MCF 10A (cell line): ENCODE measurements at regions not wholly inside any gene's neighbourhood (a gene's known extent, or its start where the extent isn't known, plus 50 kb on each side); places are given as distances from the start of the nearest gene placed in this dataset.

Source experiments
- BruUV-seq: library from RNA; stranded (reverse); fragments of 400-500 nt; replicated peaks from 2 replicates; lab custom pipeline; 2021; lab: Mats Ljungman, UMichigan
- CTCF ChIA-PET: fragments of 300-600 bp; sonication (Branson Sonifier 250); formaldehyde crosslinking; extraction: SDS; loops from one replicate; lab custom pipeline; 2021; ENCODE audit warnings: antibody characterized with exemption, inconsistent platforms; lab: Yijun Ruan, JAX
- POLR2A ChIA-PET: fragments of 300-600, 350-650 bp; sonication (Branson Sonifier 250); formaldehyde crosslinking; extraction: SDS; loops from one replicate; lab custom pipeline; 2020; ENCODE audit warnings: antibody characterized with exemption, inconsistent platforms; lab: Yijun Ruan, JAX
- DNase-seq: peaks from one replicate; pipeline ENCODE4 v3.0.0-alpha.2; 2018; ENCODE audit not compliant: unreplicated experiment
- H3K27ac Mint-ChIP-seq: one replicate; pipeline ENCODE4 v1.8.0; 2022; ENCODE audit warnings: mild to moderate bottlenecking, low read depth, mixed read lengths; ENCODE audit not compliant: unreplicated experiment
- H3K27me3 Mint-ChIP-seq: one replicate; pipeline ENCODE4 v1.8.0; 2022; ENCODE audit warnings: mixed read lengths; ENCODE audit not compliant: insufficient read depth, unreplicated experiment
- H3K36me3 Mint-ChIP-seq: one replicate; pipeline ENCODE4 v1.8.0; 2022; ENCODE audit warnings: mild to moderate bottlenecking, moderate library complexity, mixed read lengths; ENCODE audit not compliant: insufficient read depth, unreplicated experiment
- H3K4me1 Mint-ChIP-seq: one replicate; pipeline ENCODE4 v1.8.0; 2022; ENCODE audit warnings: mixed read lengths; ENCODE audit not compliant: insufficient read depth, unreplicated experiment
- H3K4me3 Mint-ChIP-seq: one replicate; pipeline ENCODE4 v1.8.0; 2022; ENCODE audit warnings: mild to moderate bottlenecking, moderate library complexity, mixed read lengths; ENCODE audit not compliant: unreplicated experiment
- H3K9me3 Mint-ChIP-seq: one replicate; pipeline ENCODE4 v1.8.0; 2022; ENCODE audit warnings: mixed read lengths; ENCODE audit not compliant: unreplicated experiment
- CTCF ChIP-seq: fragments of 200-600 bp; IDR thresholded peaks from one replicate; pipeline ENCODE4 v1.8.0; 2022; ENCODE audit warnings: antibody characterized with exemption, mild to moderate bottlenecking; ENCODE audit not compliant: unreplicated experiment
- intact Hi-C: fragments of 100-400 bp; cut with micrococcal nuclease; formaldehyde crosslinking; loops from 2 replicates; pipeline ENCODE4 v1.14.1; 2022

GRCh38 chr5:58382131-58382534 is 77.8 kb downstream of the PLK2 start:
- Mint-ChIP-seq H3K4me3 (no peak overlapping the region), H3K9me3 (no peaks in the 10 kb centered on the region), H3K4me1 (no peaks in the 10 kb centered on the region), H3K27ac (no peak overlapping the region), H3K36me3 (no peaks in the 10 kb centered on the region), H3K27me3 (no peaks in the 10 kb centered on the region)
- TF ChIP-seq CTCF = no peak
- DNase-seq = no peak
- intact Hi-C loops = no loop called here
- BruUV-seq = no TSS peak
- ChIA-PET CTCF (no interaction called here), POLR2A (interaction anchor here (0.6 kb wide), 1 partner anchor 77 kb away, joined by 3 read pairs; no protein-coding TSS in a partner anchor)

- CTCF ChIA-PET = no interaction called here
- intact Hi-C loops = no loop called here
- BruUV-seq = no TSS peak
These were observed 78.3 kb downstream of the PLK2 start for GRCh38 chr5:58381566-58381965.

GRCh38 chr5:58380655-58381054 is 79.2 kb downstream of the PLK2 start:
- peaks cover 7% of the 10 kb centered on the region for H3K9me3 Mint-ChIP-seq
- H3K36me3 Mint-ChIP-seq = no peaks in the 10 kb centered on the region
- no TSS peak for BruUV-seq
- intact Hi-C loops = no loop called here
- ChIA-PET CTCF (no interaction called here), POLR2A (no interaction called here)
- no peak for TF ChIP-seq CTCF
- H3K27ac Mint-ChIP-seq = no peak overlapping the region
- no peaks in the 10 kb centered on the region for H3K27me3 Mint-ChIP-seq
- H3K4me3 Mint-ChIP-seq = no peak overlapping the region
- no peak for DNase-seq
- no peaks in the 10 kb centered on the region for H3K4me1 Mint-ChIP-seq

More at GRCh38 chr5:58381566-58381965, 78.3 kb downstream of the PLK2 start:
- TF ChIP-seq CTCF = no peak
- Mint-ChIP-seq H3K27ac (no peak overlapping the region), H3K4me1 (no peaks in the 10 kb centered on the region), H3K9me3 (no peaks in the 10 kb centered on the region), H3K4me3 (no peak overlapping the region), H3K36me3 (no peaks in the 10 kb centered on the region), H3K27me3 (no peaks in the 10 kb centered on the region)
- POLR2A ChIA-PET = interaction anchor here (0.6 kb wide), 1 partner anchor 78 kb away, joined by 3 read pairs; no protein-coding TSS in a partner anchor
- no peak for DNase-seq

- intact Hi-C loops = no loop called here
- Mint-ChIP-seq H3K4me1 (no peaks in the 10 kb centered on the region), H3K9me3 (peaks cover 7% of the 10 kb centered on the region), H3K27me3 (no peaks in the 10 kb centered on the region), H3K36me3 (no peaks in the 10 kb centered on the region), H3K27ac (no peak overlapping the region), H3K4me3 (no peak overlapping the region)
- BruUV-seq = no TSS peak
- ChIA-PET POLR2A (interaction anchor here (0.6 kb wide), 1 partner anchor 18 kb away, joined by 3 read pairs; no protein-coding TSS in a partner anchor), CTCF (no interaction called here)
- DNase-seq = no peak
- TF ChIP-seq CTCF = no peak
These were observed 81.1 kb downstream of the PLK2 start for GRCh38 chr5:58378613-58379390.
